LNCAP (cell line): ENCODE measurements at regions not wholly inside any gene's neighbourhood (a gene's known extent, or its start where the extent isn't known, plus 50 kb on each side); places are given as distances from the start of the nearest gene placed in this dataset.

Experiments
- TF ChIP-seq, protein P1 (sequence below): fragments of 450-650 bp; IDR thresholded peaks from 2 replicates; pipeline ENCODE4 v1.5.1; 2017; ENCODE audit warnings: mild to moderate bottlenecking

- TF ChIP-seq, protein P1, sequence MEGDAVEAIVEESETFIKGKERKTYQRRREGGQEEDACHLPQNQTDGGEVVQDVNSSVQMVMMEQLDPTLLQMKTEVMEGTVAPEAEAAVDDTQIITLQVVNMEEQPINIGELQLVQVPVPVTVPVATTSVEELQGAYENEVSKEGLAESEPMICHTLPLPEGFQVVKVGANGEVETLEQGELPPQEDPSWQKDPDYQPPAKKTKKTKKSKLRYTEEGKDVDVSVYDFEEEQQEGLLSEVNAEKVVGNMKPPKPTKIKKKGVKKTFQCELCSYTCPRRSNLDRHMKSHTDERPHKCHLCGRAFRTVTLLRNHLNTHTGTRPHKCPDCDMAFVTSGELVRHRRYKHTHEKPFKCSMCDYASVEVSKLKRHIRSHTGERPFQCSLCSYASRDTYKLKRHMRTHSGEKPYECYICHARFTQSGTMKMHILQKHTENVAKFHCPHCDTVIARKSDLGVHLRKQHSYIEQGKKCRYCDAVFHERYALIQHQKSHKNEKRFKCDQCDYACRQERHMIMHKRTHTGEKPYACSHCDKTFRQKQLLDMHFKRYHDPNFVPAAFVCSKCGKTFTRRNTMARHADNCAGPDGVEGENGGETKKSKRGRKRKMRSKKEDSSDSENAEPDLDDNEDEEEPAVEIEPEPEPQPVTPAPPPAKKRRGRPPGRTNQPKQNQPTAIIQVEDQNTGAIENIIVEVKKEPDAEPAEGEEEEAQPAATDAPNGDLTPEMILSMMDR: no peak
Measured at GRCh38 chr2:221817878-221818277, 245.8 kb upstream of the EPHA4 start.

- TF ChIP-seq, protein P1: no peak
Measured at GRCh38 chr2:221817052-221817451, 244.9 kb upstream of the EPHA4 start.

DNA sequence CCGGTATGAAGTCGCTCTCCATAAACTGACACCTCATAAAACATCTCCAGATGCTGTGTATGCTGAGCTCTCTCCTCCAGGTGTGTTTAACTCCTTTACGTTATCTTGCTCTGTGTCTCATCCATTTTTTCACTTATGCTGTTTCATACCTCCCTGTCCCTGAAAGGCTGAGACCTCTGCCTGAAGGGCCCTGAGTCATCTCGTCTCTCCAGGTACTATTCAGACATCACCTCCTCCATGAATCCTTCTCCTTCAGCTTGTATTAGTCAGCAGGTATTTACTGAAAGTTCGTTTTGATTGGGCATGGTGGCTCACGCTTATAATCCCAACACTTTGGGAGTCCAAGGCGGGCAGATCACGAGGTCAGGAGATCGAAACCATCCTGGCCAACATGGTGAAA lies 244.5 kb upstream of the EPHA4 start:
- TF ChIP-seq, protein P1: no peak

DNA sequence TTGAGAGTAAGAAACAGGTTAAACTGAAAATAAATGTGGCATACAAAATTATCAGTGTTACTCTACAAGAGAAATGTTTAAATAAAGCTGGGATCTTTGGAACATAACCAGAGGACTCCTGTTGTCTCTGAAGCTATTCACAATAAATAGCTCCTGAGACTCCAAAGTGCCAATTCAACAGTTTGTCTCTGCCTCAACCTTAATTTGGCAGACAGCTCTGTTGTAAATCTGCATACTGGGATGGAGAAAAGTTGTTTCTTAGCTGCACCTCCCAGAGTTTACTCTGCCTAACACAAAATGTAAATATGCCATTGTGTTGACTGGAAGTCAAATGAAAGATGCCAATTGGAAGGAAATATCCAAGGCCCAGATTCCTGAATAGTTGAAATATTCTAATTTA lies 238.5 kb upstream of the EPHA4 start:
- TF ChIP-seq, protein P1: no peak

DNA sequence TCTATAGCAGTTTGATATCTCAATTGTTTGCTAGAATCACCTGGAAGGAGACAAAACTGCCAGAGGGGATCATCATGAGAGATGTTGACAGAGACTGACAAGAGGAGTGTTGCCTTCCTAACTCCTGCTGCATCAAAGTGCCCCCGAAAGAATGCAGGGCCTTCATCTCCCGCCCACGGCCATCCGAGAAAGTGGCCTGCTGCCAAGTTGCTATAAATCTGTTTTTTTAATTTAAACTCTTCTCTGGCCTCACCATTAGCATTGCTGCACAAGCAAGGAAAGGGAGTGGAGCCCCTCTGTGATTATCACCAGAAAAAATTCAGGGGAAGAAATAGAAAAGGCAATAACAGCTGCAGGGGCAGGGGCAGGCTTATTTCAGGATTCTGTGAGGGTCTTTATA lies 238.1 kb upstream of the EPHA4 start:
- TF ChIP-seq, protein P1: no peak

- TF ChIP-seq, protein P1: no peak
Measured at GRCh38 chr2:221808488-221808887, 236.4 kb upstream of the EPHA4 start.

DNA sequence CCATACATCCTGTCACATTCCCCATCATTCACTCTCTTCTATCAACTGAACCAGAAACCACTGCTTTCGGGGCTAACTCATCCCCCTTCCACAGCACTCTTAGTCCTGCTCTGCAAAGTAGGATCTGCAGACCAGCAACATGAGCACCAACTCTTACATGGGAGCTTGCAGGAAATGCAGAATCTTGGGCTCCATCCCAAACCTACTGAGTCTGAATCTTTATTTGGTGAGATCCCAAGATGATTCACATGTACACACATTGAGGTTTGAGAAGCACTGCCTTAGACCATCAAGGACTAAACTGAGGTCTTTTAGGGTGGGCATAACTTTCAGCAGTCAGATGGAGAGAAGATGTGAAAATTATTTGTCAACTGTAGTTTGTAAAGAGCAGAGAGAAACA lies 235.6 kb upstream of the EPHA4 start:
- TF ChIP-seq, protein P1: no peak

DNA sequence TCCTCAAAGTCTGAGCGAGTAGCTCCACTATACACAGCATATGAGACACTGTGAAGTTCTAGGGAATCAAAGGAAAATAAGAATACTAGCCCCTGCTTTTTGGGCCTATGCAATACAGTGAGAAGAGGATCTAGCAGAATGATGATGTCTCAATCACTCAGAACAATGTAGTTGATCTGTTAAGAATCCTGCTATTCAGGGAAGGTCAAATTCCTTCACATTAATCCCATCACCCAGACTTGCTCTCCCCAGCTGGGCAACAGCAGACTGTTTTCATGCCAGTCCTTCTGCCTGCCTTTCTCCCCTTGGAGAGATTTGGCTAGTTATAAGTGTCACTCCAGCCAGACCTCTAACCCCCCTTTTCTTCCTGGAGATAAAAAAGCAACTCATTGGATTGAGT lies 230.0 kb upstream of the EPHA4 start:
- TF ChIP-seq, protein P1: no peak
